GM12878 (cell line): ENCODE measurements at regions not wholly inside any gene's neighbourhood (a gene's known extent, or its start where the extent isn't known, plus 50 kb on each side); places are given as distances from the start of the nearest gene placed in this dataset.

Source experiments
- ATAC-seq: fragments of 200-7000 bp; cut with Tn5 transposase; 3 replicates; pipeline ENCODE4 v1.9.1; 2020; ENCODE audit warnings: mild to moderate bottlenecking, moderate library complexity
- BruUV-seq: library from RNA; stranded (reverse); fragments of 400-500 nt; replicated peaks from 2 replicates; lab custom pipeline; 2021; lab: Mats Ljungman, UMichigan
- CTCF ChIA-PET: fragments of 300-600 bp; sonication (Branson Sonifier 250); formaldehyde crosslinking; extraction: SDS; loops from one replicate; lab custom pipeline; 2021; ENCODE audit warnings: inconsistent platforms; lab: Yijun Ruan, JAX
- POLR2A ChIA-PET: fragments of 350-600 bp; formaldehyde crosslinking; extraction: SDS; loops from one replicate; lab custom pipeline; 2021; ENCODE audit warnings: inconsistent platforms; lab: Charles Lee
- RAD21 ChIA-PET: fragments of 300-600 bp; sonication (Branson Sonifier 250); formaldehyde crosslinking; loops from one replicate; lab custom pipeline; 2023; ENCODE audit warnings: antibody characterized with exemption; ENCODE audit not compliant: unreplicated experiment; lab: Charles Lee
- SMC1A ChIA-PET: fragments of 300-600 bp; sonication (Branson Sonifier 250); formaldehyde crosslinking; loops from one replicate; lab custom pipeline; 2023; ENCODE audit not compliant: unreplicated experiment, uncharacterized antibody; lab: Charles Lee
- DNase-seq: peaks from one replicate; pipeline ENCODE4 v3.0.0-alpha.2; 2011; ENCODE audit warnings: low read depth, low spot score
- FAIRE-seq: peaks from 3 replicates; lab custom pipeline; 2011; peaks lifted over from hg19 to GRCh38; lab: Jason Lieb, UNC
- H2AFZ ChIP-seq: 2 replicates; pipeline ENCODE4 v1.6.0; 2011; ENCODE audit warnings: low read depth, low read length, control low read depth; ENCODE audit not compliant: control insufficient read depth
- H3K27ac ChIP-seq: 2 replicates; pipeline ENCODE4 v1.5.1; 2011; ENCODE audit warnings: control low read depth; ENCODE audit not compliant: control insufficient read depth, insufficient read depth
- H3K27me3 ChIP-seq, 2 experiments: replicated peaks in 1 of 2; 2 replicates each; pipeline versions ENCODE4 v1.6.0 to v1.6.1; 2011; ENCODE audit warnings: low read length in 1 of 2; ENCODE audit not compliant: control insufficient read depth in 2 of 2, insufficient read depth in 2 of 2
- H3K36me3 ChIP-seq, 2 experiments: 2 replicates each; pipeline ENCODE4 v1.5.1; 2011; ENCODE audit warnings: low read length in 1 of 2; ENCODE audit not compliant: control insufficient read depth in 2 of 2, insufficient read depth in 2 of 2
- H3K4me1 ChIP-seq: 2 replicates; pipeline ENCODE4 v1.6.1; 2011; ENCODE audit warnings: mild to moderate bottlenecking, low read length, moderate library complexity, mixed read lengths; ENCODE audit not compliant: control insufficient read depth, insufficient read depth
- H3K4me2 ChIP-seq: 2 replicates; pipeline ENCODE4 v1.6.0; 2011; ENCODE audit warnings: control low read depth; ENCODE audit not compliant: control insufficient read depth, insufficient read depth
- H3K4me3 ChIP-seq: fragments of 200-600 bp; sonication (generic); 2 replicates; pipeline ENCODE4 v1.5.1; 2016
- H3K79me2 ChIP-seq: 2 replicates; pipeline ENCODE4 v1.6.0; 2011; ENCODE audit warnings: low read length; ENCODE audit not compliant: control insufficient read depth, insufficient read depth
- H3K9ac ChIP-seq: 2 replicates; pipeline ENCODE4 v1.8.0; 2011; ENCODE audit warnings: low read length, control low read depth, mixed read lengths; ENCODE audit not compliant: control insufficient read depth, insufficient read depth
- H3K9me3 ChIP-seq: replicated peaks from 3 replicates; pipeline ENCODE4 v1.5.1; 2011; ENCODE audit warnings: mild to moderate bottlenecking, low read length; ENCODE audit not compliant: control insufficient read depth, insufficient read depth
- H4K20me1 ChIP-seq: 2 replicates; pipeline ENCODE4 v1.6.0; 2011; ENCODE audit not compliant: control insufficient read depth, insufficient read depth
- ATF7 ChIP-seq: fragments of 450-650 bp; IDR thresholded peaks from 2 replicates; pipeline ENCODE4 v1.6.1; 2016; ENCODE audit warnings: low read depth, mild to moderate bottlenecking
- BMI1 ChIP-seq: fragments of 450-650 bp; IDR thresholded peaks from 2 replicates; pipeline ENCODE4 v1.6.1; 2016; ENCODE audit warnings: mild to moderate bottlenecking, moderate library complexity, borderline replicate concordance
- DPF2 ChIP-seq: fragments of 450-650 bp; IDR thresholded peaks from 2 replicates; pipeline ENCODE4 v1.6.1; 2017; ENCODE audit warnings: mild to moderate bottlenecking
- HDAC6 ChIP-seq: fragments of 200-600 bp; sonication (generic); IDR thresholded peaks from one replicate; pipeline ENCODE4 v1.8.0; 2017; ENCODE audit warnings: antibody characterized with exemption; ENCODE audit not compliant: unreplicated experiment
- JUNB ChIP-seq: IDR thresholded peaks from 2 replicates; pipeline ENCODE4 v1.6.1; 2016; ENCODE audit warnings: antibody characterized with exemption, mild to moderate bottlenecking
- MYC ChIP-seq: IDR thresholded peaks from 2 replicates; pipeline ENCODE4 v1.6.1; 2011; ENCODE audit warnings: mild to moderate bottlenecking, low read length, moderate library complexity, inconsistent platforms; ENCODE audit not compliant: insufficient read depth, insufficient replicate concordance, insufficient read length, severe bottlenecking
- PRDM15 ChIP-seq: fragments of 450-650 bp; formaldehyde crosslinking; IDR thresholded peaks from 2 replicates; pipeline ENCODE4 v1.4.0; 2020; ENCODE audit warnings: mild to moderate bottlenecking, moderate library complexity
- SIN3A ChIP-seq: IDR thresholded peaks from 2 replicates; pipeline ENCODE4 v1.6.1; 2012; ENCODE audit warnings: low read depth, low read length, improper control_type of control experiment
- STAT3 ChIP-seq: IDR thresholded peaks from 2 replicates; pipeline ENCODE4 v1.6.1; 2011; ENCODE audit warnings: low read depth, low read length, improper control_type of control experiment
- ZBTB4 ChIP-seq: fragments of 450-650 bp; formaldehyde crosslinking; IDR thresholded peaks from 2 replicates; pipeline ENCODE4 v1.4.0; 2022; ENCODE audit warnings: mild to moderate bottlenecking, moderate library complexity
- WGBS: methylation state at CpG from one replicate; pipeline ENCODE4 v1.1.6; 2016; ENCODE audit warnings: low lambda C conversion rate; ENCODE audit not compliant: insufficient replicate concordance, insufficient coverage; ENCODE audit errors: missing lambda C conversion rate; 5-methylcytosine and 5-hydroxymethylcytosine counted together
- in situ Hi-C: fragments of 300-500 bp; cut with MboI; formaldehyde crosslinking; loops from 9 replicates; pipeline ENCODE4 v1.14.3; 2018; ENCODE audit warnings: mixed read lengths
- intact Hi-C: fragments of 100-400 bp; cut with micrococcal nuclease; formaldehyde crosslinking; loops from one replicate; pipeline ENCODE4 v1.14.2; 2022; ENCODE audit not compliant: unreplicated experiment
- TF ChIP-seq, protein P1 (sequence below): IDR thresholded peaks from 2 replicates; pipeline ENCODE4 v1.6.1; 2012; ENCODE audit warnings: low read depth, low read length, improper control_type of control experiment
- TF ChIP-seq, protein P2 (sequence below): IDR thresholded peaks from 2 replicates; pipeline ENCODE4 v1.6.1; 2012; ENCODE audit warnings: low read length, inconsistent platforms

GRCh38 chr4:22903913-22904312 is 211.2 kb downstream of the GBA3 start:
- in situ Hi-C loops = no loop called here

More at GRCh38 chr4:22903913-22904312, 211.2 kb downstream of the GBA3 start:
- intact Hi-C loops = no loop called here
- H4K20me1 ChIP-seq = no peaks in the 10 kb centered on the region
- no peak for TF ChIP-seq SIN3A
- TF ChIP-seq ATF7 = no peak
- no peak for TF ChIP-seq DPF2
- TF ChIP-seq ZBTB4 (CRISPR knock-in tag) = no peak
- no peak for TF ChIP-seq JUNB
- no peak for TF ChIP-seq MYC
- TF ChIP-seq, protein P1, sequence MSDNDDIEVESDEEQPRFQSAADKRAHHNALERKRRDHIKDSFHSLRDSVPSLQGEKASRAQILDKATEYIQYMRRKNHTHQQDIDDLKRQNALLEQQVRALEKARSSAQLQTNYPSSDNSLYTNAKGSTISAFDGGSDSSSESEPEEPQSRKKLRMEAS = no peak
- no peak for TF ChIP-seq STAT3
- TF ChIP-seq, protein P2, sequence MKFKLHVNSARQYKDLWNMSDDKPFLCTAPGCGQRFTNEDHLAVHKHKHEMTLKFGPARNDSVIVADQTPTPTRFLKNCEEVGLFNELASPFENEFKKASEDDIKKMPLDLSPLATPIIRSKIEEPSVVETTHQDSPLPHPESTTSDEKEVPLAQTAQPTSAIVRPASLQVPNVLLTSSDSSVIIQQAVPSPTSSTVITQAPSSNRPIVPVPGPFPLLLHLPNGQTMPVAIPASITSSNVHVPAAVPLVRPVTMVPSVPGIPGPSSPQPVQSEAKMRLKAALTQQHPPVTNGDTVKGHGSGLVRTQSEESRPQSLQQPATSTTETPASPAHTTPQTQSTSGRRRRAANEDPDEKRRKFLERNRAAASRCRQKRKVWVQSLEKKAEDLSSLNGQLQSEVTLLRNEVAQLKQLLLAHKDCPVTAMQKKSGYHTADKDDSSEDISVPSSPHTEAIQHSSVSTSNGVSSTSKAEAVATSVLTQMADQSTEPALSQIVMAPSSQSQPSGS = no peak
- no peak for TF ChIP-seq HDAC6
- no peak for TF ChIP-seq BMI1
- TF ChIP-seq PRDM15 (CRISPR knock-in tag) = no peak
- ChIA-PET CTCF (no interaction called here), SMC1A (interaction anchor here (2.1 kb wide), 1 partner anchor 9 kb away, joined by 7 read pairs; no protein-coding TSS in a partner anchor), POLR2A (no interaction called here), RAD21 (interaction anchor here (1.0 kb wide), 1 partner anchor 211 kb away, joined by 3 read pairs; no protein-coding TSS in a partner anchor)
- H3K27me3 ChIP-seq = no peaks in the 10 kb centered on the region
- FAIRE-seq (no peak), DNase-seq (no peak), ATAC-seq (no peak)
- no peak overlapping the region for H3K4me2 ChIP-seq
- BruUV-seq = no TSS peak
- 25% methylated on average over 3 of the region's 3 CpGs for WGBS
- no peak overlapping the region for H3K4me3 ChIP-seq
- H2AFZ ChIP-seq = no peak overlapping the region
- H3K27ac ChIP-seq = no peak overlapping the region
- H3K79me2 ChIP-seq = no peaks in the 10 kb centered on the region
- no peak overlapping the region for H3K9ac ChIP-seq
- no peaks in the 10 kb centered on the region for H3K36me3 ChIP-seq
- no peaks in the 10 kb centered on the region for H3K9me3 ChIP-seq
- no peaks in the 10 kb centered on the region for H3K4me1 ChIP-seq
